ENCODE measurements at regions not wholly inside any gene's neighbourhood (a gene's known extent, or its start where the extent isn't known, plus 50 kb on each side); places are given as distances from the start of the nearest gene placed in this dataset.

GRCh38 chr12:126163984-126164383 is 1098.7 kb downstream of the AACS start:
- TF ChIP-seq CTCF (conservative IDR thresholded peaks at IDR 0.05; ENCODE audit: low read depth in 2 of 2) (no peak), EZH2 (IDR thresholded peaks at IDR 0.05; ENCODE audit: low read depth, unreplicated experiment) (no peak), ZNF114 (CRISPR knock-in tag; IDR thresholded peaks at IDR 0.05) (no peak), POLR2AphosphoS5 (IDR thresholded peaks at IDR 0.05; ENCODE audit: low read depth) (no peak), REST (IDR thresholded peaks at IDR 0.05; ENCODE audit: unreplicated experiment) (no peak), CREB1 (CRISPR knock-in tag; IDR thresholded peaks at IDR 0.05; ENCODE audit: low read depth) (no peak), EZH2phosphoT487 (IDR thresholded peaks at IDR 0.05; ENCODE audit: unreplicated experiment) (no peak), ETS1 (IDR thresholded peaks at IDR 0.05) (no peak), NANOG (IDR thresholded peaks at IDR 0.05; ENCODE audit: borderline replicate concordance) (no peak), ZNF462 (CRISPR knock-in tag; IDR thresholded peaks at IDR 0.05) (no peak), ZNF331 (CRISPR knock-in tag; IDR thresholded peaks at IDR 0.05; ENCODE audit: low read depth) (no peak)
